IMR-90 (cell line): ENCODE measurements at regions not wholly inside any gene's neighbourhood (a gene's known extent, or its start where the extent isn't known, plus 50 kb on each side); places are given as distances from the start of the nearest gene placed in this dataset.

ENCODE experiments used
- ATAC-seq: fragments of 200-7000 bp; cut with Tn5 transposase; 2 replicates; pipeline ENCODE4 v1.9.1; 2020; ENCODE audit warnings: low read depth, mild to moderate bottlenecking, moderate library complexity
- BruUV-seq: library from RNA; stranded (reverse); fragments of 400-500 nt; replicated peaks from 2 replicates; lab custom pipeline; 2021; lab: Mats Ljungman, UMichigan
- CTCF ChIA-PET: fragments of 300-600 bp; formaldehyde crosslinking; extraction: SDS; loops from one replicate; lab custom pipeline; 2021; ENCODE audit warnings: antibody characterized with exemption; lab: Yijun Ruan, JAX
- POLR2A ChIA-PET: fragments of 300-600 bp; sonication (Branson Sonifier 250); formaldehyde crosslinking; loops from one replicate; lab custom pipeline; 2022; ENCODE audit warnings: antibody characterized with exemption; ENCODE audit not compliant: unreplicated experiment; lab: Charles Lee
- DNase-seq: peaks from one replicate; pipeline ENCODE4 v3.0.0; 2013
- H2AFZ ChIP-seq: replicated peaks from 2 replicates; pipeline ENCODE3; 2013; ENCODE audit warnings: low read length, mild to moderate bottlenecking; ENCODE audit not compliant: poor library complexity
- H2AK5ac ChIP-seq: 2 replicates; pipeline ENCODE4 v1.6.1; 2013; ENCODE audit warnings: low read depth, low read length, inconsistent platforms
- H2AK9ac ChIP-seq: replicated peaks from 2 replicates; pipeline ENCODE3; 2013; ENCODE audit warnings: mild to moderate bottlenecking, low read depth, low read length, moderate library complexity; ENCODE audit not compliant: poor library complexity
- H2BK120ac ChIP-seq: 2 replicates; pipeline ENCODE4 v1.6.1; 2013; ENCODE audit warnings: low read depth, low read length, inconsistent platforms
- H2BK15ac ChIP-seq: 3 replicates; pipeline ENCODE4 v1.6.1; 2013; ENCODE audit warnings: low read depth, low read length, inconsistent platforms
- H2BK20ac ChIP-seq: 2 replicates; pipeline ENCODE4 v1.6.1; 2013; ENCODE audit warnings: low read depth, mild to moderate bottlenecking, inconsistent platforms, low read length, moderate library complexity
- H2BK5ac ChIP-seq: 2 replicates; pipeline ENCODE4 v1.6.1; 2013; ENCODE audit warnings: mild to moderate bottlenecking, low read depth, low read length, inconsistent platforms; ENCODE audit not compliant: poor library complexity, severe bottlenecking
- H3K14ac ChIP-seq: replicated peaks from 2 replicates; pipeline ENCODE4 v1.6.1; 2013; ENCODE audit warnings: low read depth, low read length, inconsistent platforms
- H3K18ac ChIP-seq: 2 replicates; pipeline ENCODE4 v1.6.1; 2013; ENCODE audit warnings: low read depth, low read length, control low read depth
- H3K23ac ChIP-seq: 2 replicates; pipeline ENCODE4 v1.6.1; 2013; ENCODE audit warnings: low read depth, low read length, inconsistent platforms
- H3K27ac ChIP-seq: 2 replicates; pipeline ENCODE4 v1.5.1; 2013; ENCODE audit warnings: mild to moderate bottlenecking, control low read depth, low read length; ENCODE audit not compliant: insufficient read depth
- H3K27me3 ChIP-seq: 2 replicates; pipeline ENCODE4 v1.6.1; 2013; ENCODE audit warnings: low read length; ENCODE audit not compliant: control insufficient read depth, insufficient read depth
- H3K36me3 ChIP-seq: 2 replicates; pipeline ENCODE4 v1.6.1; 2013; ENCODE audit warnings: low read length, mixed read lengths; ENCODE audit not compliant: control insufficient read depth, insufficient read depth
- H3K4ac ChIP-seq: 2 replicates; pipeline ENCODE4 v1.6.1; 2013; ENCODE audit warnings: low read depth, low read length, inconsistent platforms
- H3K4me1 ChIP-seq: 2 replicates; pipeline ENCODE4 v1.6.1; 2013; ENCODE audit warnings: low read length, mixed read lengths; ENCODE audit not compliant: control insufficient read depth, insufficient read depth
- H3K4me2 ChIP-seq: 2 replicates; pipeline ENCODE4 v1.6.1; 2013; ENCODE audit warnings: low read depth, mild to moderate bottlenecking, control low read depth, low read length, moderate library complexity
- H3K4me3 ChIP-seq: 2 replicates; pipeline ENCODE4 v1.5.1; 2013; ENCODE audit warnings: low read depth, mild to moderate bottlenecking, control low read depth, low read length, moderate library complexity; ENCODE audit not compliant: insufficient read depth
- H3K56ac ChIP-seq: 2 replicates; pipeline ENCODE4 v1.6.1; 2013; ENCODE audit warnings: low read length, inconsistent platforms; ENCODE audit not compliant: insufficient read depth; ENCODE audit errors: extremely low read depth
- H3K79me1 ChIP-seq, 2 experiments: 2 replicates each; pipeline ENCODE4 v1.6.1; 2013; ENCODE audit warnings: low read length in 2 of 2, inconsistent platforms in 1 of 2, low read depth in 1 of 2
- H3K9ac ChIP-seq: 2 replicates; pipeline ENCODE4 v1.6.1; 2013; ENCODE audit warnings: low read depth, low read length, control low read depth
- H3K9me1 ChIP-seq: 2 replicates; pipeline ENCODE4 v1.6.1; 2013; ENCODE audit warnings: low read length, inconsistent platforms; ENCODE audit not compliant: insufficient read depth
- H3K9me3 ChIP-seq: 2 replicates; pipeline ENCODE4 v1.6.1; 2013; ENCODE audit warnings: low read length; ENCODE audit not compliant: control insufficient read depth, insufficient read depth
- H4K20me1 ChIP-seq: 2 replicates; pipeline ENCODE4 v1.6.1; 2013; ENCODE audit warnings: low read length, inconsistent platforms; ENCODE audit not compliant: insufficient read depth
- H4K5ac ChIP-seq: 2 replicates; pipeline ENCODE4 v1.6.1; 2013; ENCODE audit warnings: mild to moderate bottlenecking, low read depth, low read length, control low read depth
- H4K8ac ChIP-seq, 2 experiments: 2 replicates each; pipeline ENCODE4 v1.6.1; 2013; ENCODE audit warnings: low read depth in 2 of 2, low read length in 2 of 2, control low read depth in 1 of 2, inconsistent platforms in 1 of 2
- H4K91ac ChIP-seq: 2 replicates; pipeline ENCODE4 v1.6.1; 2013; ENCODE audit warnings: low read depth, low read length, inconsistent platforms; ENCODE audit not compliant: insufficient read depth
- BHLHE40 ChIP-seq: fragments of 150-350 bp; IDR thresholded peaks from 2 replicates; pipeline ENCODE4 v1.6.1; 2016; ENCODE audit warnings: mild to moderate bottlenecking, low read depth, low read length
- CEBPB ChIP-seq: IDR thresholded peaks from 2 replicates; pipeline ENCODE4 v1.6.1; 2012; ENCODE audit warnings: low read depth, low read length, improper control_type of control experiment
- MAZ ChIP-seq: IDR thresholded peaks from 2 replicates; pipeline ENCODE4 v1.6.1; 2012; ENCODE audit warnings: low read depth, mild to moderate bottlenecking, low read length, improper control_type of control experiment, moderate library complexity, borderline replicate concordance
- NFE2L2 ChIP-seq: fragments of 150-350 bp; IDR thresholded peaks from 2 replicates; pipeline ENCODE4 v1.6.1; 2016; ENCODE audit warnings: low read depth, mild to moderate bottlenecking, low read length
- POLR2A ChIP-seq: IDR thresholded peaks from 2 replicates; pipeline ENCODE4 v1.6.1; 2012; ENCODE audit warnings: mild to moderate bottlenecking, low read depth, low read length
- RCOR1 ChIP-seq: IDR thresholded peaks from 2 replicates; pipeline ENCODE4 v1.6.1; 2012; ENCODE audit warnings: mild to moderate bottlenecking, low read length, improper control_type of control experiment; ENCODE audit not compliant: insufficient replicate concordance
- WGBS, 2 experiments: methylation state at CpG; one replicate each; pipeline versions ENCODE4 v1.1.5 to v1.1.7; 2013; ENCODE audit warnings: missing lambda C conversion rate in 2 of 2; ENCODE audit not compliant: insufficient read length in 1 of 2; ENCODE audit errors: extremely low coverage in 2 of 2; 5-methylcytosine and 5-hydroxymethylcytosine counted together
- dilution Hi-C: fragments of 300-500 bp; cut with HindIII; formaldehyde crosslinking; loops from one replicate; pipeline ENCODE4 v1.14.3; 2018; ENCODE audit warnings: low sequenced_read_pairs; ENCODE audit not compliant: unreplicated experiment
- in situ Hi-C: fragments of 300-500 bp; cut with MboI; formaldehyde crosslinking; loops from 3 replicates; pipeline ENCODE4 v1.14.3; 2019; ENCODE audit warnings: low sequenced_read_pairs, inconsistent platforms, mixed read lengths
- intact Hi-C: fragments of 100-400 bp; cut with micrococcal nuclease; formaldehyde crosslinking; loops from 2 replicates; pipeline ENCODE4 v1.10.0; 2022
- TF ChIP-seq, protein P1 (sequence below): conservative IDR thresholded peaks from 2 replicates; pipeline ENCODE4 v1.5.1; 2012; ENCODE audit warnings: mild to moderate bottlenecking, low read depth, low read length, improper control_type of control experiment

DNA sequence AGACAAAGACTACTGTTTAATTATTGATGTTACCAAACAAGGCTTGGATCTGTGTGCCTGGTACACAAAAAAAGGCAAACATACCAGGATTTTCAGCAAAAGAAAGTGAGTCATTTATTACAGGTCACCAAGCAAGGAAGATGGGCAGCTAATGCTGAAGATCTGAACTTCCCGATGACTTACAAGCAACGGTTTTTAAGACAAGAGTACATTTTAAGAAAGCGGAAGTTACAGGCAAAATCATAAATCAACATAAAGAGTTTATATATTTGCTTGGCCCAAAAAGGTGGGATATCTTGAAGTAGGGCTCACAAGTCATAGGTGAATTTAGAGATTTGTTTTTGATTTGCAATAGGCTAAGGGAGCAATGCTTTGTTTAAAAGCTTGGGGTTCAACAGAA is 125.4 kb upstream of the SPATA16 start:
- no peak overlapping the region for H3K18ac ChIP-seq
- H2AFZ ChIP-seq = no peak overlapping the region
- no peak overlapping the region for H3K4me3 ChIP-seq
- H2BK120ac ChIP-seq = no peak overlapping the region
- H3K23ac ChIP-seq = no peak overlapping the region
- no peak overlapping the region for H2BK20ac ChIP-seq
- TF ChIP-seq NFE2L2 (no peak), RCOR1 (no peak), BHLHE40 (no peak), POLR2A (no peak), MAZ (no peak), CEBPB (no peak)
- TF ChIP-seq, protein P1, sequence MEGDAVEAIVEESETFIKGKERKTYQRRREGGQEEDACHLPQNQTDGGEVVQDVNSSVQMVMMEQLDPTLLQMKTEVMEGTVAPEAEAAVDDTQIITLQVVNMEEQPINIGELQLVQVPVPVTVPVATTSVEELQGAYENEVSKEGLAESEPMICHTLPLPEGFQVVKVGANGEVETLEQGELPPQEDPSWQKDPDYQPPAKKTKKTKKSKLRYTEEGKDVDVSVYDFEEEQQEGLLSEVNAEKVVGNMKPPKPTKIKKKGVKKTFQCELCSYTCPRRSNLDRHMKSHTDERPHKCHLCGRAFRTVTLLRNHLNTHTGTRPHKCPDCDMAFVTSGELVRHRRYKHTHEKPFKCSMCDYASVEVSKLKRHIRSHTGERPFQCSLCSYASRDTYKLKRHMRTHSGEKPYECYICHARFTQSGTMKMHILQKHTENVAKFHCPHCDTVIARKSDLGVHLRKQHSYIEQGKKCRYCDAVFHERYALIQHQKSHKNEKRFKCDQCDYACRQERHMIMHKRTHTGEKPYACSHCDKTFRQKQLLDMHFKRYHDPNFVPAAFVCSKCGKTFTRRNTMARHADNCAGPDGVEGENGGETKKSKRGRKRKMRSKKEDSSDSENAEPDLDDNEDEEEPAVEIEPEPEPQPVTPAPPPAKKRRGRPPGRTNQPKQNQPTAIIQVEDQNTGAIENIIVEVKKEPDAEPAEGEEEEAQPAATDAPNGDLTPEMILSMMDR = no peak
- no CpG with 5 or more reads among the region's 3 CpGs for WGBS, 2 experiments
- BruUV-seq = no TSS peak
- H3K27me3 ChIP-seq = no peaks in the 10 kb centered on the region
- H3K9ac ChIP-seq = no peak overlapping the region
- DNase-seq (no peak), ATAC-seq (no peak)
- intact Hi-C loops = no loop called here
- no peak overlapping the region for H3K27ac ChIP-seq
- no peak overlapping the region for H2AK9ac ChIP-seq
- no peak overlapping the region for H2AK5ac ChIP-seq
- POLR2A ChIA-PET = no interaction called here
- no peak overlapping the region for H4K5ac ChIP-seq
- no peaks in the 10 kb centered on the region for H3K79me1 ChIP-seq
- H4K8ac ChIP-seq = no peak overlapping the region
- H3K4me2 ChIP-seq = no peak overlapping the region
- no peaks in the 10 kb centered on the region for H4K20me1 ChIP-seq
- no peaks in the 10 kb centered on the region for H3K9me3 ChIP-seq
- no peak overlapping the region for H3K4ac ChIP-seq
- H4K91ac ChIP-seq = no peak overlapping the region
- no peak overlapping the region for H3K56ac ChIP-seq
- in situ Hi-C loops = no loop called here
- no peaks in the 10 kb centered on the region for H3K4me1 ChIP-seq
- H2BK5ac ChIP-seq = no peak overlapping the region
- no peaks in the 10 kb centered on the region for H3K9me1 ChIP-seq
- H3K14ac ChIP-seq = no peak overlapping the region
- CTCF ChIA-PET = no interaction called here
- H2BK15ac ChIP-seq = no peak overlapping the region
- H3K36me3 ChIP-seq = no peaks in the 10 kb centered on the region
- dilution Hi-C loops = no loop called here
